ENCODE measurements at regions not wholly inside any gene's neighbourhood (a gene's known extent, or its start where the extent isn't known, plus 50 kb on each side); places are given as distances from the start of the nearest gene placed in this dataset.
A peak's percentile ranks its signal among the peaks of the same experiment; 100 is the strongest.

DNA sequence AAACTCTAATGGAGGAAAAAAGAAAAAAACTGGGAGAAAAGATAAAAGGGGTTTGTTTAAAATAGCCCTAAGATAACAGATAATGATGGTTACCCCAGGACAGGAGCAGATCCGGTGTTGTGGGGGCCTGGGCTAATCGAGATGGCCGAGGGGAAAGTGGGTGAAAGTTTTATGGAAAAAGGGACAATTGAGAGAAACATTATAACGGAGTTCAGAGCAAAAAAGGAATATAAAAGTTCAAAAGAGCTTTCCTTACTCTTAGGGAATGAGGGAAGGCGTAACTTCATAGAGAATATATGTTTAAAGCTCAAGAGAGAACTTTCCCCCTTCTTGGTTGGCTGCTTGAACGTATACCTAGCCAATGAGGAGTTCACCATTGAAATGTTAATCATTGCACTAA lies 131.4 kb downstream of the BAMBI start:
- CTCF ChIA-PET (ENCODE audit: low intra/inter-chr PET ratio), result no interaction called here
- Histone ChIP-seq H3K9me1 (ENCODE audit: control insufficient read depth, insufficient read depth, low read length) (no peaks in the 10 kb centered on the region), H3K4me2 (ENCODE audit: insufficient read depth, low read length) (peak overlapping the region; percentile 73), H3K27me3 (ENCODE audit: control insufficient read depth in 2 of 2, insufficient read depth in 2 of 2, low read length in 2 of 2) (no peaks in the 10 kb centered on the region), H4K20me1 (replicated peaks; ENCODE audit: control insufficient read depth, insufficient read depth, low read length) (no peaks in the 10 kb centered on the region), H3K36me3 (ENCODE audit: control insufficient read depth, insufficient read depth, low read length) (peaks cover 2% of the 10 kb centered on the region; the same call in 1 of the 3 replicates), H3K79me2 (ENCODE audit: control insufficient read depth, insufficient read depth, low read length) (no peaks in the 10 kb centered on the region), H3K27ac (ENCODE audit: extremely low read depth, low read depth, low read length) (peak overlapping the region; percentile 98), H3K4me3 (no peak overlapping the region), H3K4me1 (replicated peaks in 1 of 2; ENCODE audit: control insufficient read depth in 2 of 2, insufficient read depth in 2 of 2, low read length in 2 of 2) (peaks cover 43 to 74% of the 10 kb centered on the region in 2 experiments), H3K9me3 (replicated peaks; ENCODE audit: control insufficient read depth, insufficient read depth, low read depth, low read length) (peaks cover 2% of the 10 kb centered on the region), H2AFZ (ENCODE audit: low read depth, low read length) (peak overlapping the region; percentile 88), H3K9ac (ENCODE audit: insufficient read depth in 1 of 2, low read depth in 2 of 2, low read length in 2 of 2) (peak overlapping the region; percentile 54 to 89; a peak in 3 of 4 replicates)
- intact Hi-C loops (cut with micrococcal nuclease) (loop anchor here (5.0 kb wide), 2 partner anchors 69 to 131 kb away; partner anchors contain the start of gene BAMBI), in situ Hi-C loops (cut with MboI) (no loop called here)
- FAIRE-seq (no peak), DNase-seq (ENCODE audit: extremely low read depth in 1 of 4, low spot score in 3 of 4) (peak in 1 of 4 experiments; percentile 40), ATAC-seq (no peak)
- POLR2A ChIA-PET, result interaction anchor here (0.6 to 1.2 kb wide), 2 partner anchors 10 to 42 kb away, joined by 3 to 4 read pairs; no protein-coding TSS in a partner anchor
- WGBS (ENCODE audit: insufficient coverage, low coverage, missing lambda C conversion rate), result 7% methylated on average over 6 of the region's 6 CpGs
- BruUV-seq (replicated peaks), result no TSS peak
- peak in 1 of 2 experiments; percentile 20; a peak in 1 of 4 replicates for TF ChIP-seq MLLT1 (IDR thresholded peaks at IDR 0.05)
- TF ChIP-seq RAD21 (CRISPR knock-in tag; conservative IDR thresholded peaks at IDR 0.05 in 1 of 2, IDR thresholded peaks at IDR 0.05 in 1 of 2), result 0 out of 4 replicates have a peak, but pooled peaks of 1 of the 2 experiments have one; percentile 4
- TF ChIP-seq TRIM28 (IDR thresholded peaks at IDR 0.05), result no peak
- no peak for TF ChIP-seq E2F1 (CRISPR knock-in tag; IDR thresholded peaks at IDR 0.05)
- 0 out of 2 replicates have a peak, but pooled peaks have one; percentile 9 for TF ChIP-seq GTF2E2 (tag; IDR thresholded peaks at IDR 0.05)
- 0 out of 2 replicates have a peak, but pooled peaks have one; percentile 26 for TF ChIP-seq CC2D1A (IDR thresholded peaks at IDR 0.05)
- no peak for TF ChIP-seq SAP30 (IDR thresholded peaks at IDR 0.05; ENCODE audit: borderline replicate concordance, insufficient read depth, low read depth, low read length, poor library complexity, severe bottlenecking)
- TF ChIP-seq, protein P1, sequence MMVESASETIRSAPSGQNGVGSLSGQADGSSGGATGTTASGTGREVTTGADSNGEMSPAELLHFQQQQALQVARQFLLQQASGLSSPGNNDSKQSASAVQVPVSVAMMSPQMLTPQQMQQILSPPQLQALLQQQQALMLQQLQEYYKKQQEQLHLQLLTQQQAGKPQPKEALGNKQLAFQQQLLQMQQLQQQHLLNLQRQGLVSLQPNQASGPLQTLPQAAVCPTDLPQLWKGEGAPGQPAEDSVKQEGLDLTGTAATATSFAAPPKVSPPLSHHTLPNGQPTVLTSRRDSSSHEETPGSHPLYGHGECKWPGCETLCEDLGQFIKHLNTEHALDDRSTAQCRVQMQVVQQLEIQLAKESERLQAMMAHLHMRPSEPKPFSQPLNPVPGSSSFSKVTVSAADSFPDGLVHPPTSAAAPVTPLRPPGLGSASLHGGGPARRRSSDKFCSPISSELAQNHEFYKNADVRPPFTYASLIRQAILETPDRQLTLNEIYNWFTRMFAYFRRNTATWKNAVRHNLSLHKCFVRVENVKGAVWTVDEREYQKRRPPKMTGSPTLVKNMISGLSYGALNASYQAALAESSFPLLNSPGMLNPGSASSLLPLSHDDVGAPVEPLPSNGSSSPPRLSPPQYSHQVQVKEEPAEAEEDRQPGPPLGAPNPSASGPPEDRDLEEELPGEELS (CRISPR knock-in tag; IDR thresholded peaks at IDR 0.05; ENCODE audit: borderline replicate concordance), result no peak
- TF ChIP-seq POLR3A (IDR thresholded peaks at IDR 0.05; ENCODE audit: borderline replicate concordance, extremely low read depth, insufficient read depth, insufficient read length), result no peak
- TF ChIP-seq SIRT6 (IDR thresholded peaks at IDR 0.05; ENCODE audit: low read depth, low read length), result no peak
- TF ChIP-seq EP300 (IDR thresholded peaks at IDR 0.05; ENCODE audit: low read length), result peak; percentile 26; the same call in 1 of the 2 replicates
- TF ChIP-seq, protein P2, sequence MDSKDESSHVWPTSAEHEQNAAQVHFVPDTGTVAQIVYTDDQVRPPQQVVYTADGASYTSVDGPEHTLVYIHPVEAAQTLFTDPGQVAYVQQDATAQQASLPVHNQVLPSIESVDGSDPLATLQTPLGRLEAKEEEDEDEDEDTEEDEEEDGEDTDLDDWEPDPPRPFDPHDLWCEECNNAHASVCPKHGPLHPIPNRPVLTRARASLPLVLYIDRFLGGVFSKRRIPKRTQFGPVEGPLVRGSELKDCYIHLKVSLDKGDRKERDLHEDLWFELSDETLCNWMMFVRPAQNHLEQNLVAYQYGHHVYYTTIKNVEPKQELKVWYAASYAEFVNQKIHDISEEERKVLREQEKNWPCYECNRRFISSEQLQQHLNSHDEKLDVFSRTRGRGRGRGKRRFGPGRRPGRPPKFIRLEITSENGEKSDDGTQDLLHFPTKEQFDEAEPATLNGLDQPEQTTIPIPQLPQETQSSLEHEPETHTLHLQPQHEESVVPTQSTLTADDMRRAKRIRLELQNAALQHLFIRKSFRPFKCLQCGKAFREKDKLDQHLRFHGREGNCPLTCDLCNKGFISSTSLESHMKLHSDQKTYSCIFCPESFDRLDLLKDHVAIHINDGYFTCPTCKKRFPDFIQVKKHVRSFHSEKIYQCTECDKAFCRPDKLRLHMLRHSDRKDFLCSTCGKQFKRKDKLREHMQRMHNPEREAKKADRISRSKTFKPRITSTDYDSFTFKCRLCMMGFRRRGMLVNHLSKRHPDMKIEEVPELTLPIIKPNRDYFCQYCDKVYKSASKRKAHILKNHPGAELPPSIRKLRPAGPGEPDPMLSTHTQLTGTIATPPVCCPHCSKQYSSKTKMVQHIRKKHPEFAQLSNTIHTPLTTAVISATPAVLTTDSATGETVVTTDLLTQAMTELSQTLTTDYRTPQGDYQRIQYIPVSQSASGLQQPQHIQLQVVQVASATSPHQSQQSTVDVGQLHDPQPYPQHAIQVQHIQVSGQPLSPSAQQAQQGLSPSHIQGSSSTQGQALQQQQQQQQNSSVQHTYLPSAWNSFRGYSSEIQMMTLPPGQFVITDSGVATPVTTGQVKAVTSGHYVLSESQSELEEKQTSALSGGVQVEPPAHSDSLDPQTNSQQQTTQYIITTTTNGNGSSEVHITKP (IDR thresholded peaks at IDR 0.05; ENCODE audit: partially characterized antibody), result peak; percentile 78
- TF ChIP-seq DPF2 (IDR thresholded peaks at IDR 0.05), result peak; percentile 2; the same call in 1 of the 2 replicates
